Activated CD8-positive, alpha-beta T cell treated with anti-CD3 and anti-CD28 coated beads, Interleukin-2, amount 10 ng/mL, durations not matched to agents 7 days and 5 days (primary cell): ENCODE measurements at regions not wholly inside any gene's neighbourhood (a gene's known extent, or its start where the extent isn't known, plus 50 kb on each side); places are given as distances from the start of the nearest gene placed in this dataset.

ENCODE experiments used
- ATAC-seq: fragments of 150-1000 bp; cut with Tn5 transposase; one replicate; pipeline ENCODE4 v1.10.0; 2021; ENCODE audit warnings: moderate library complexity
- CTCF ChIA-PET: fragments of 350-600 bp; sonication (Branson Sonifier 250); formaldehyde crosslinking; loops from one replicate; lab custom pipeline; 2021; ENCODE audit warnings: antibody characterized with exemption; lab: Charles Lee
- POLR2A ChIA-PET: fragments of 350-600 bp; sonication (Branson Sonifier 250); formaldehyde crosslinking; loops from one replicate; lab custom pipeline; 2021; ENCODE audit warnings: antibody characterized with exemption; lab: Charles Lee
- DNase-seq: peaks from one replicate; pipeline ENCODE4 v3.0.0-alpha.2; 2020
- H3K27ac Mint-ChIP-seq: one replicate; pipeline ENCODE4 v1.8.0; 2021; ENCODE audit warnings: mild to moderate bottlenecking, mixed read lengths
- H3K27me3 Mint-ChIP-seq: one replicate; pipeline ENCODE4 v1.8.0; 2021; ENCODE audit warnings: low read depth, mixed read lengths
- H3K36me3 Mint-ChIP-seq: one replicate; pipeline ENCODE4 v1.8.0; 2021; ENCODE audit warnings: low read depth, mixed read lengths
- H3K4me1 Mint-ChIP-seq: one replicate; pipeline ENCODE4 v1.8.0; 2021; ENCODE audit warnings: low read depth, mixed read lengths
- H3K4me3 Mint-ChIP-seq: one replicate; pipeline ENCODE4 v1.8.0; 2021; ENCODE audit warnings: mild to moderate bottlenecking, mixed read lengths
- H3K9me3 Mint-ChIP-seq: one replicate; pipeline ENCODE4 v1.8.0; 2022; ENCODE audit warnings: mixed read lengths; ENCODE audit not compliant: insufficient read depth

- DNase-seq (no peak), ATAC-seq (no peak)
- POLR2A ChIA-PET: no interaction called here
- CTCF ChIA-PET: no interaction called here
- H3K36me3 Mint-ChIP-seq: no peaks in the 10 kb centered on the region
- no peaks in the 10 kb centered on the region for H3K9me3 Mint-ChIP-seq
- H3K4me3 Mint-ChIP-seq: no peak overlapping the region
- H3K27ac Mint-ChIP-seq: no peak overlapping the region
- peaks cover 7% of the 10 kb centered on the region for H3K27me3 Mint-ChIP-seq
- no peaks in the 10 kb centered on the region for H3K4me1 Mint-ChIP-seq
These were observed 155.5 kb downstream of the DACT1 start for GRCh38 chr14:58793131-58793740.

DNA sequence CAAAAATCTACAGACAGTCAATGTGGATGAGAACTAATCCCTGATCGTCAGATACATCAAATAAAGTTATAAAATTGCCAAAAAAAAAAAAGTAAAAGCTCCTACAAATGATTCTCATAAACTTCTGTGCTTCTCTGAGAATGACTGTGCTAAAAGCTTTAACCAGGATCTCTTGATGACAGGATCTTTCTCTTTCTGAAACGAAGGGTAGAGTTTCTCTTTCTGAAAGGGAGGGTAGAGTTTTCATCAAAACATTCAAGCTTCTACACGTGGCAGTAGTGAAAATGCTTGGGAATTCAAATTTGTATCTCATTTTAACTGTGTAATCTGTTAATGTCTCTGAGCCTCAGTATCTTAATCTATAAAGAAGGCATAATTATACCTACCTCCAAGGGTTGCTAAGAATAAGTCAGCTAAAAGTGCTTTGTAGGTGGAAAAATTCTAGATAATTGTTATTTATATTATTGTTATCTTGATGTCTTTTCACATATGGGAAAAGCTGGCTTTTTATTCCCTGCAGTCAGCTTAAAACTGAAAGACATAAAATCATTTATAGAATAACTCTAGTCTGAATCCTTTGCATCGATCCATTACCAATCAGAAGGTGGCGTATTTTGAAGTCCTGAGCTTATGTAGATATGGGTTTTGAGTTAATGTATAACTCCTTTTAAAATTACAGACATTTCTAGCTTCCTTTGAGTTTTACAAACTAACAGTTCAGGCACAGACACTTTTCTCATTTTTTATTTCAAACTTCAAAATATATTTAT is 157.4 kb downstream of the DACT1 start:
- ChIA-PET POLR2A (no interaction called here), CTCF (no interaction called here)
- no peaks in the 10 kb centered on the region for H3K36me3 Mint-ChIP-seq
- DNase-seq (no peak), ATAC-seq (no peak)
- H3K9me3 Mint-ChIP-seq: no peaks in the 10 kb centered on the region
- H3K27me3 Mint-ChIP-seq: peaks cover 4% of the 10 kb centered on the region
- H3K4me3 Mint-ChIP-seq: no peak overlapping the region
- no peak overlapping the region for H3K27ac Mint-ChIP-seq
- no peaks in the 10 kb centered on the region for H3K4me1 Mint-ChIP-seq

- H3K27ac Mint-ChIP-seq: no peak overlapping the region
- H3K4me1 Mint-ChIP-seq: no peaks in the 10 kb centered on the region
- ChIA-PET POLR2A (no interaction called here), CTCF (no interaction called here)
- no peaks in the 10 kb centered on the region for H3K9me3 Mint-ChIP-seq
- H3K36me3 Mint-ChIP-seq: no peaks in the 10 kb centered on the region
- no peak overlapping the region for H3K4me3 Mint-ChIP-seq
- ATAC-seq (no peak), DNase-seq (no peak)
- H3K27me3 Mint-ChIP-seq: peaks cover 5% of the 10 kb centered on the region
These were observed 158.7 kb downstream of the DACT1 start for GRCh38 chr14:58796242-58797009.

DNA sequence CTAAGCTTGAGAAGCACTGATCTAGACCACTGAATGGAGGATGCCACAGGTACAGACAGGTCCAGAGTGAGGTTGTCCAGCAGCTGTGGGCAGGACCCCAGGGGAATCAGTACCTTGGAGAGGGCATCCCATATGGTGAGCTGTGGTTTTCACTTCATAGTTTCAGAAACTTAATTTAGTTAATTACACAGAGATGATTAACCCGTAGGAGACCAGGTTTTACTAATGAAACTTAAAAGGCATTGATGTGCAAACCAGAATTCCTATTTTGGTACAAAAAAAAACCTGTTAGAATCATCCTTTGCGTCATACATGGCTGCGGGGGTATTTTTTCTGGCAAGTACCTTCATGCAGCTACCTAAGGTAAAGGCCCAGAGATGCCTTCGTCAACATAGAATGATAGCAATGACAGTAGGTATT is 159.3 kb downstream of the DACT1 start:
- ATAC-seq (no peak), DNase-seq (no peak)
- Mint-ChIP-seq H3K4me3 (no peak overlapping the region), H3K9me3 (no peaks in the 10 kb centered on the region), H3K27ac (no peak overlapping the region), H3K4me1 (no peaks in the 10 kb centered on the region), H3K27me3 (peaks cover 6% of the 10 kb centered on the region), H3K36me3 (no peaks in the 10 kb centered on the region)
- CTCF ChIA-PET: no interaction called here
- POLR2A ChIA-PET: no interaction called here

GRCh38 chr14:58798173-58798572 is 160.4 kb downstream of the DACT1 start:
- ChIA-PET CTCF (interaction anchor here (0.7 kb wide), 1 partner anchor 31 kb away, joined by 3 read pairs; no protein-coding TSS in a partner anchor), POLR2A (no interaction called here)
- Mint-ChIP-seq H3K4me3 (no peak overlapping the region), H3K9me3 (no peaks in the 10 kb centered on the region), H3K27me3 (peaks cover 6% of the 10 kb centered on the region), H3K4me1 (no peaks in the 10 kb centered on the region), H3K36me3 (no peaks in the 10 kb centered on the region), H3K27ac (no peak overlapping the region)
- ATAC-seq (no peak), DNase-seq (no peak)

DNA sequence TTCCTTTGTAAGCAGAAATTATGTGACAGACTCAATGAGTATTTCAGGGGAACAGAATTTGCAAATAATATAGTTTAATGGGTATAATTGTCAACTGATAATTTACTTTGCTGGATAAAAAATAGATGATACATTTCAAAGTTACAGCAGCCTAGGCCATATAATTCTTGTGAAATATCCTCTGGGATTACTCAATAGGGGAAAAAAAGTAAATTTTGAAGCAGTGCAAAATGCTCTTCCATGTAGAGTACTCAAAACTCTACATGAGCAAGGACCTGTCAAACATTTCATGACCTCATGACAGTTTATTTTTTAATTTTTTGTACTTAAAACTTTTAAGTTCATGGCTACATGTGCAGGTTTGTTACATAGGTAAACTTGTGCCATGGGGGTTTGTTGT is 163.3 kb downstream of the DACT1 start:
- ChIA-PET CTCF (no interaction called here), POLR2A (no interaction called here)
- Mint-ChIP-seq H3K4me3 (no peak overlapping the region), H3K4me1 (no peaks in the 10 kb centered on the region), H3K27me3 (peaks cover 3% of the 10 kb centered on the region), H3K27ac (no peak overlapping the region), H3K9me3 (no peaks in the 10 kb centered on the region), H3K36me3 (no peaks in the 10 kb centered on the region)
- no peak for ATAC-seq
- no peak for DNase-seq

DNA sequence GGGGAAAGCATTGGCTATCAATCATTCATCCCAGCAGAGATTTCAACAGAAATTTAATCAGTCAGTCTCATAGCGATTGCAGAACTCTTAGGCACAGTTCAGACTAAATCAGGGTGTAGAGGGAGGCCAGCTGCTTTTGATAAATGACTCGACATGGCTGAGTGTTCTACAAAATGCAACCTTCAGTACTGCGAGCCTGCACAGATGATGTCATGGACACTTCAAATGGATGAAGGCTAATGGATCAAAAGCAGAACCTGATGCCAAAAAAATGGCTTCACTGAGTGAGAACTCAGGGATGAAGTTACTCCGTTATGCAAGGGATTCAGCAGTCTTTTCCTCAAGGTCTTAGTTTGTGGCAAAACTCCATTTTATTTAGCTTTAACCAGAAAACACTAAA is 167.3 kb downstream of the DACT1 start:
- H3K4me3 Mint-ChIP-seq: no peak overlapping the region
- ATAC-seq (no peak), DNase-seq (no peak)
- H3K36me3 Mint-ChIP-seq: no peaks in the 10 kb centered on the region
- no peaks in the 10 kb centered on the region for H3K9me3 Mint-ChIP-seq
- no peaks in the 10 kb centered on the region for H3K4me1 Mint-ChIP-seq
- POLR2A ChIA-PET: no interaction called here
- H3K27ac Mint-ChIP-seq: no peak overlapping the region
- H3K27me3 Mint-ChIP-seq: peaks cover 3% of the 10 kb centered on the region
- CTCF ChIA-PET: no interaction called here

DNA sequence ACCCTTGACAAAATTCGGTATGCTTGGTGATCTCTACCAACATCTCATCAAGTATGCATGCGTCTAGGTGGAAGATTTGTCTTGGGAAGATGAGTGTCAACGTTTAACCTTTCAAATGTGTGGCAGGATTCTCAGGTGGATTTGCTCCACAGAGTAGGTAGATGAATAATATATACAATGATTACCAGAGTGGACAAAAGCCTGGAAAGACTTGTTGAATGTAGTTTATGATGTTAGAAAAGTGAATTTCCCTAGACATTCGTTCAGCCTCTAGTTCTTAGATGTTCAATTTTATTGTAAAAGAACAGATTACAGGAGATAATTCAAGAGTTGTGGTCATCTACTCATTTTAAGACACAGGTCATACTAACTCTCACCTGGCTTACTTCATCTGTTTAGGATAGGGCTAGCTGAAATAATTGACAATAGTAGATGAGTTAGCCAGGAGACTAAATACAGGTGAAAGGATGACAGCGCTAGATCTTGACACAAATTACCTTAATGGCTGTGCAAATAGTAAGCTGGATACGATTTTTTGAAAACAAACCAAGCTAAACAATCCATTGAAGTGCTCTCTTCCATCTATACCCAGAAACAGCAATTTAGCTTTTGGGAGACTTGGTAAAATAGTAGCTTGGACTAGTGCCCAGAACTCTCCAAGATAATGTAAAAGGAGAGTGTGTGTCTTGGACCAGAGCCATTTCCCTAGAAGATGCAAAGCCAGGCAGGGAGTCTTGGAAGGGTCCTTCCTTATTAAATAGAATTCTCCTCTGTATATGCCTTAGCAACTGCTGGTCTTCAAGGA is 168.0 kb downstream of the DACT1 start:
- ChIA-PET POLR2A (no interaction called here), CTCF (no interaction called here)
- H3K4me3 Mint-ChIP-seq: no peak overlapping the region
- no peak overlapping the region for H3K27ac Mint-ChIP-seq
- peaks cover 3% of the 10 kb centered on the region for H3K27me3 Mint-ChIP-seq
- DNase-seq (no peak), ATAC-seq (no peak)
- no peaks in the 10 kb centered on the region for H3K4me1 Mint-ChIP-seq
- H3K9me3 Mint-ChIP-seq: no peaks in the 10 kb centered on the region
- no peaks in the 10 kb centered on the region for H3K36me3 Mint-ChIP-seq

DNA sequence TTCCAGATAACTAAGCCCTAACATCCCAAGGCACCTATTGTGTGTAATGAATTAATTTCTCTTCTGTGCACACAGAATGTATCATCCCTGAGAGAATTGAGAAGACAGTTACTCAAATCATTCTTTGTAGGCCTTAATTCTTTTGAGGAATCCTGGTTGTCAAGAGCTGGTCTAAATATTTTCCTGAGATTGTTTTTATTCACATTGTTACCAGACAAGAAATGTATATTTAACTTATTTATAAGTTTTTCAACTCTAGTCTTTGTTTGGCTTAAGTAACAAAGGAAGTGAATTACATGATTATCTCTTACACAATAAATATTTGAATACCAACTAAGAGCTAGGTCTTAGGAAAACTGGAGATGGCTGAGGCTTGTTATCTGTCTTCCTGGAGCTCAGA is 169.4 kb downstream of the DACT1 start:
- no peak overlapping the region for H3K4me3 Mint-ChIP-seq
- ChIA-PET CTCF (no interaction called here), POLR2A (no interaction called here)
- H3K9me3 Mint-ChIP-seq: no peaks in the 10 kb centered on the region
- no peaks in the 10 kb centered on the region for H3K4me1 Mint-ChIP-seq
- ATAC-seq: no peak
- no peaks in the 10 kb centered on the region for H3K36me3 Mint-ChIP-seq
- H3K27ac Mint-ChIP-seq: no peak overlapping the region
- no peak for DNase-seq
- H3K27me3 Mint-ChIP-seq: no peaks in the 10 kb centered on the region

- H3K36me3 Mint-ChIP-seq: no peaks in the 10 kb centered on the region
- no peaks in the 10 kb centered on the region for H3K9me3 Mint-ChIP-seq
- H3K4me1 Mint-ChIP-seq: no peaks in the 10 kb centered on the region
- no peak overlapping the region for H3K4me3 Mint-ChIP-seq
- ATAC-seq: no peak
- ChIA-PET POLR2A (no interaction called here), CTCF (no interaction called here)
- H3K27ac Mint-ChIP-seq: no peak overlapping the region
- no peaks in the 10 kb centered on the region for H3K27me3 Mint-ChIP-seq
- DNase-seq: no peak
These were observed 171.1 kb downstream of the DACT1 start for GRCh38 chr14:58808828-58809227.

GRCh38 chr14:58809520-58809919 is 171.8 kb downstream of the DACT1 start:
- Mint-ChIP-seq H3K4me1 (no peaks in the 10 kb centered on the region), H3K27me3 (no peaks in the 10 kb centered on the region), H3K9me3 (no peaks in the 10 kb centered on the region), H3K27ac (no peak overlapping the region), H3K36me3 (no peaks in the 10 kb centered on the region), H3K4me3 (no peak overlapping the region)
- ChIA-PET POLR2A (no interaction called here), CTCF (no interaction called here)
- DNase-seq: no peak
- ATAC-seq: no peak
